OCI-LY3 (cell line): ENCODE measurements at regions not wholly inside any gene's neighbourhood (a gene's known extent, or its start where the extent isn't known, plus 50 kb on each side); places are given as distances from the start of the nearest gene placed in this dataset.

Experiments
- H2AFZ ChIP-seq: fragments of 200-600, 300-600 bp; shearing (Covaris generic); 2 replicates; pipeline ENCODE4 v1.6.0; 2014; ENCODE audit warnings: antibody characterized with exemption, low read depth, low read length
- H3K27ac ChIP-seq: fragments of 200-600, 300-600 bp; sonication (generic); 2 replicates; pipeline ENCODE4 v1.5.1; 2014; ENCODE audit warnings: mild to moderate bottlenecking, low read length, moderate library complexity, mixed read lengths
- H3K27me3 ChIP-seq: fragments of 200-600, 300-600 bp; sonication (generic); 2 replicates; pipeline ENCODE4 v1.6.1; 2014; ENCODE audit warnings: low read depth, low read length, mixed read lengths
- H3K36me3 ChIP-seq: fragments of 200-600, 300-600 bp; sonication (generic); replicated peaks from 2 replicates; pipeline ENCODE3; 2014; ENCODE audit warnings: low read depth, low read length, mixed read lengths
- H3K4me1 ChIP-seq: fragments of 300-600, 200-600 bp; sonication (generic); 2 replicates; pipeline ENCODE4 v1.6.1; 2014; ENCODE audit warnings: low read length, mixed read lengths
- H3K4me2 ChIP-seq: fragments of 200-600, 300-600 bp; sonication (generic); 2 replicates; pipeline ENCODE4 v1.6.1; 2014; ENCODE audit warnings: low read length, mixed read lengths
- H3K4me3 ChIP-seq: fragments of 300-600, 200-600 bp; sonication (generic); 2 replicates; pipeline ENCODE4 v1.5.1; 2014; ENCODE audit warnings: antibody characterized with exemption, mild to moderate bottlenecking, low read length, moderate library complexity
- H3K79me2 ChIP-seq: fragments of 300-600, 200-600 bp; shearing (Covaris generic); 2 replicates; pipeline ENCODE4 v1.6.1; 2014; ENCODE audit warnings: mild to moderate bottlenecking, low read length, mixed read lengths
- H3K9ac ChIP-seq: fragments of 300-600, 200-600 bp; shearing (Covaris generic); 2 replicates; pipeline ENCODE4 v1.6.0; 2014; ENCODE audit warnings: mild to moderate bottlenecking, low read length, moderate library complexity
- H3K9me3 ChIP-seq: fragments of 200-600, 300-600 bp; shearing (Covaris generic); 2 replicates; pipeline ENCODE4 v1.6.1; 2014; ENCODE audit warnings: low read length, mixed read lengths; ENCODE audit not compliant: insufficient read depth
- H4K20me1 ChIP-seq: fragments of 200-600, 300-600 bp; sonication (generic); 2 replicates; pipeline ENCODE4 v1.6.1; 2016; ENCODE audit warnings: low read length, mixed read lengths; ENCODE audit not compliant: insufficient read depth
- EZH2phosphoT487 ChIP-seq: fragments of 200-600 bp; shearing (Covaris generic); IDR thresholded peaks from 2 replicates; pipeline ENCODE4 v1.6.1; 2018; ENCODE audit warnings: antibody characterized with exemption, mixed run types, low read depth
- TF ChIP-seq, protein P1 (sequence below): fragments of 200-600, 300-600 bp; sonication (generic); IDR thresholded peaks from 2 replicates; pipeline ENCODE4 v1.5.1; 2014; ENCODE audit warnings: antibody characterized with exemption, low read length, low read depth

DNA sequence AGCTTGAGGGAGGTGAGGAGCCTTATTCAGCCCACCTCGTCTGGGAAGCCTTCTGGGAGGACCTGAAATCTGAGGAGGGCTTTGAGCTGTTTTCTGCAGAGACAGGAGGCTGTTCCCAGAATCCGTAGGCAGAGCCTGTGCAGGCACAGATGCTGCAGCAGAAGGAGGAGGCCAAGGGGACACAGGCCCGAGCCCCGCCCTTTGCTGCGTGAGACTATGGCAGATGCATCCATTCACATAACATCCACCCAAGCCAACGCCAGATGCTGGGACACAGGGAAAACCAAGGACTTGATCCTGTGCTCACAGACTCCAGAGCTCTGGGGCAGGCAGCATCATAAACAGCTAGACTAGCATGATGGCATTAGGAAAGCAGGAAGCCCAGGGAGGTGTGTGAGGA, 98.2 kb downstream of the KCNF1 start:
- Histone ChIP-seq H2AFZ (no peak overlapping the region), H4K20me1 (no peaks in the 10 kb centered on the region), H3K4me3 (no peak overlapping the region), H3K4me2 (no peak overlapping the region), H3K36me3 (no peaks in the 10 kb centered on the region), H3K79me2 (no peaks in the 10 kb centered on the region), H3K27ac (no peak overlapping the region), H3K9ac (no peak overlapping the region), H3K9me3 (no peaks in the 10 kb centered on the region), H3K4me1 (no peaks in the 10 kb centered on the region), H3K27me3 (no peaks in the 10 kb centered on the region)
- TF ChIP-seq EZH2phosphoT487, result no peak
- TF ChIP-seq, protein P1, sequence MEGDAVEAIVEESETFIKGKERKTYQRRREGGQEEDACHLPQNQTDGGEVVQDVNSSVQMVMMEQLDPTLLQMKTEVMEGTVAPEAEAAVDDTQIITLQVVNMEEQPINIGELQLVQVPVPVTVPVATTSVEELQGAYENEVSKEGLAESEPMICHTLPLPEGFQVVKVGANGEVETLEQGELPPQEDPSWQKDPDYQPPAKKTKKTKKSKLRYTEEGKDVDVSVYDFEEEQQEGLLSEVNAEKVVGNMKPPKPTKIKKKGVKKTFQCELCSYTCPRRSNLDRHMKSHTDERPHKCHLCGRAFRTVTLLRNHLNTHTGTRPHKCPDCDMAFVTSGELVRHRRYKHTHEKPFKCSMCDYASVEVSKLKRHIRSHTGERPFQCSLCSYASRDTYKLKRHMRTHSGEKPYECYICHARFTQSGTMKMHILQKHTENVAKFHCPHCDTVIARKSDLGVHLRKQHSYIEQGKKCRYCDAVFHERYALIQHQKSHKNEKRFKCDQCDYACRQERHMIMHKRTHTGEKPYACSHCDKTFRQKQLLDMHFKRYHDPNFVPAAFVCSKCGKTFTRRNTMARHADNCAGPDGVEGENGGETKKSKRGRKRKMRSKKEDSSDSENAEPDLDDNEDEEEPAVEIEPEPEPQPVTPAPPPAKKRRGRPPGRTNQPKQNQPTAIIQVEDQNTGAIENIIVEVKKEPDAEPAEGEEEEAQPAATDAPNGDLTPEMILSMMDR, result no peak

GRCh38 chr2:11011359-11011758, 99.6 kb downstream of the KCNF1 start:
- no peak overlapping the region for H3K27ac ChIP-seq
- H2AFZ ChIP-seq, result no peak overlapping the region
- TF ChIP-seq EZH2phosphoT487, result no peak
- TF ChIP-seq, protein P1, result no peak
- no peaks in the 10 kb centered on the region for H3K36me3 ChIP-seq
- no peaks in the 10 kb centered on the region for H3K4me1 ChIP-seq
- no peak overlapping the region for H3K4me2 ChIP-seq
- H3K4me3 ChIP-seq, result no peak overlapping the region
- no peaks in the 10 kb centered on the region for H4K20me1 ChIP-seq
- no peak overlapping the region for H3K9ac ChIP-seq
- H3K9me3 ChIP-seq, result no peaks in the 10 kb centered on the region
- peaks cover 8% of the 10 kb centered on the region; the same call in 1 of the 2 replicates for H3K27me3 ChIP-seq
- H3K79me2 ChIP-seq, result no peaks in the 10 kb centered on the region

- Histone ChIP-seq H3K79me2 (no peaks in the 10 kb centered on the region), H3K36me3 (no peaks in the 10 kb centered on the region), H3K9ac (no peak overlapping the region), H2AFZ (no peak overlapping the region), H3K27ac (no peak overlapping the region), H3K4me3 (no peak overlapping the region), H3K4me2 (no peak overlapping the region), H3K27me3 (peaks cover 12% of the 10 kb centered on the region; the same call in 1 of the 2 replicates), H3K4me1 (no peaks in the 10 kb centered on the region), H4K20me1 (no peaks in the 10 kb centered on the region), H3K9me3 (no peaks in the 10 kb centered on the region)
- no peak for TF ChIP-seq EZH2phosphoT487
Observed at GRCh38 chr2:11012131-11012693, 100.5 kb downstream of the KCNF1 start.

DNA sequence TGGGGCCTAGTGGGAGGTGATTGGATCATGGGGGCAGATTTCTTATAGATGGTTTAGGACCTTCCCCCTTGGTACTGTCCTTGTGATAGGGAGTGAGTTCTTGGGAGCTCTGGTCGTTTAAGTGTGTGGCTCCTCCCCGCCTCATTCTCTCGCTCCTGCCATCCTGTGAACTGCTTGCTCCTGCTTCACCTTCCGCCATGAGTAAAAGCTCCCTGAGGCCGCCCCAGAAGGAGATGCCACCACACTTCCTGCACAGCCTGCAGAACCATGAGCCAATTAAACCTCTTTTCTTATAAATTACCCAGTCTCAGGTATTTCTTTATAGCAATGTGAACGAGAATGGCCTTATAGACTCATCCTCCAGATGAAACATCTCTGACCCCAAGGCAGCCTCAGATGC, 101.5 kb downstream of the KCNF1 start:
- Histone ChIP-seq H3K4me3 (no peak overlapping the region), H3K4me1 (peaks cover 7% of the 10 kb centered on the region), H3K79me2 (no peaks in the 10 kb centered on the region), H2AFZ (no peak overlapping the region), H3K36me3 (no peaks in the 10 kb centered on the region), H3K9ac (no peak overlapping the region), H3K4me2 (no peak overlapping the region), H3K9me3 (no peaks in the 10 kb centered on the region), H4K20me1 (no peaks in the 10 kb centered on the region), H3K27ac (no peak overlapping the region), H3K27me3 (peaks cover 12% of the 10 kb centered on the region; the same call in 1 of the 2 replicates)
- TF ChIP-seq, protein P1, result no peak
- no peak for TF ChIP-seq EZH2phosphoT487
